ENCODE measurements at regions not wholly inside any gene's neighbourhood (a gene's known extent, or its start where the extent isn't known, plus 50 kb on each side); places are given as distances from the start of the nearest gene placed in this dataset.
"Not testable (repeated sequence)": the region's sequence is repeated elsewhere in the genome, so short reads cannot be mapped to it uniquely, and the experiment has no call there.

- DNase-seq: no peak
Observed at GRCh38 chr3:25957026-25957425, 167.1 kb downstream of the OXSM start.

DNA sequence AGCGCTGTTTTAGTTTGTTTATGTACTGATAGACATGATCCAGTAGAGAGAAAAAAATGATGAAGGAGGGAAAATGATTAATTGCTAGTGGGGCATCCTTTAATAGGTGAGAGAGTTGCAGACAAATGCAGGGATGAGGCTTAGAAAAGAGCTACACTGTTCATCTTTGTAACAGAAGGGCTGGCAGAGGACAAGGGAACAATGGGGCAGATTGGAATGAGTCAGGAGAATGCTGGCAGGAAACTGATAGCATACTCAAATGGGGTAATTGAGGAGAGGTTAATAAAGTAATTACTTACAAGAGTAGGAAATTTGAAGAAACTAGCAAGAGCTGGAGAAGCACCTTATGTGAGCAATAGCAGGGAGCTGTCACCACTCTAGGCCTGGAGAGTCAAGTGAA, 170.9 kb downstream of the OXSM start:
- no peak for DNase-seq

DNA sequence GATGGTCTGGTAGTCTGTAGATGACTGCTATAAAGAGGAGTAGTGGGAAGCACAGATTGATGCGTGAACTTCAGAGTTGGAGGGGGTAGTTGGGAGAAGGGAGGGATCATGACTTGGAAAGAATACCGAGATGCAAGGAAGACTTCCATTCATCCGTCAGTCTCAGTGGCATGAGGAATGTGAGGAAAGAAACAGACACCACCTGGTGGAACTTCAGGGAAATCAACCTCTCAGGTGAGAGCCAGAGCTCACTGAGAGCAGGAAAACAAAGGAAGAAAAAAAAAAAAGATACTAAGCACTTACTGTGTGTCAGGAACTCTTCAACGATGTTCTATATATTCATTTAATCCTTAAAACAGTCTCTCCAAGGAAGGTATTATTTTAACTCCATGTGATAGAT, 172.4 kb downstream of the OXSM start:
- no peak for DNase-seq

- no peak for DNase-seq
Observed at GRCh38 chr3:25964141-25964540, 174.3 kb downstream of the OXSM start.

DNA sequence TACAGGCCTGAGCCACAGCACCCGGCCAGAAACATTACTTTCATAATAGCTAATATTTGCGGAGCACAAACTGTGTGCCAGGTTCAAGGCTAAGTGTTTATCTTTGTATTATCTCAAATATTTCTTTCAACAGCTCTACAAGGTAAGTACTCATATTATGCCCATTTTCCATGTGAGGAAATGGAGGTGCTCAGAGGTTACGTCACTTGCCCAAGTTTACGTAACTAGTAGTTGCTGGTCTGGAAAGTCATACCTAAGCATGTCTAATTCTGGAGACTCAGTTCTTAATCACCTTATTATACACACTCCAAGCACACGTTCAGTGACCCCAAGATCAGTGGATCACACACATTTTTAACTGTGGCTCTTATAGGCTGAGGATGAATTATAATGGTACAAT, 177.5 kb downstream of the OXSM start:
- no peak for DNase-seq

DNA sequence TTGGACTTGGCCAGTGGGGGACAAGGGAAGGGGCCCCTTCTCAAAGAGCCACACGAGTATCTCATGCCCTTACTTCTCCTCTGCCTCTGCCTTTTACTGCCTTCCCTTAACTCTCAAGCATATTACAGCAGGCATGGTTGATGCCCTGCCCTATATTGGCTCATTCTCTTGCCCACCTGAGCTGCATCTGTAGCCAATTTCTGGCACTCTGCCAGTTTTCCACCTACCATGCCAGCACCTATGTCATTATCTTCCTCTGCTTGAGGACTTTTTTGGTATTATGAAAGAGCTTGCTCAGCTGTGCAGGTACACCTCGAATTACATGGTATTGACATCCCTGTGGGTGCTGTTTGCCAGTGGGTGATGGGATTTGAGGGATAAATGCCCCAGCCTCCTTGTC, 181.8 kb downstream of the OXSM start:
- DNase-seq: no peak

DNA sequence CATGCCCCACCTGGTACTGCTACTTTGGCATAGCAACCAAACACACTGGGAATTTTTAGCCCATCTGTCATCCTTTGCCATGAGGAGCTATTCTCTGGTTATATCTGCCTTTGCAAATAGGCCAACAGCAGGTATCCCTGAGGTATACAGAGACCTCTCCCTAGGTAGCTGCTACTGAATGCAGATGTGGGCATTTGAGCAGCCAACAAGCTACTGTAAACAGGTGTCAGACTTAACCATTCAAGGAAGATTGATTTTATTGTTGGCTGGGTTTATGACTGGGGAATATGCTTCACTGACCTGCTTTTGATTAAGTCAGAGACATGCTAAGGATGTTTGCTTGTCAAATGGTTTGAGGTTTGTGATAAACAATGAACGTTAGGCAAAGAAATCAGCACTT, 183.2 kb downstream of the OXSM start:
- DNase-seq: no peak

GRCh38 chr3:25982756-25983155, 192.9 kb downstream of the OXSM start:
- DNase-seq: no peak

GRCh38 chr3:25985621-25986020, 195.7 kb downstream of the OXSM start:
- DNase-seq: no peak

GRCh38 chr3:25992606-25993005, 202.7 kb downstream of the OXSM start:
- DNase-seq: no peak

GRCh38 chr3:26004172-26004571, 214.3 kb downstream of the OXSM start:
- DNase-seq: no peak

DNA sequence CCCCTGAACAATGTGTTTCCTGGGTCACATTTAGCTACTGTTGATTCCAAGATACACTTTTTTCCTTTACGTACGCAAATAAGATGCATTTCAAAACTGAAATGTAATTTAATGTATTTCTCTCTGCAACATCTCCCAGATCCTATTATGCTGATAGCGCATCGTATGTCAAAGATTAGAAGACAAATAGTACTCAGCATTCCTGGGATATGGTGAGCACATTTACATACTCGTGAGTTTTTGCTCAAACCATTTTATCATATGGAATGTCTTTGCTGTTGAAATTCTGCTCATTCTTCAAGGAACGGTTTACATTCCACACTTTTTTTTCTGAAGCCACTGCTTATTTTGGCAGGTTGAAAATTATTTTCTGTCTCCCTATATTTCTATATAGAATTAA, 221.4 kb downstream of the OXSM start:
- DNase-seq: no peak

- no peak for DNase-seq
Observed at GRCh38 chr3:26012241-26012745, 222.4 kb downstream of the OXSM start.

GRCh38 chr3:26015752-26016151, 225.9 kb downstream of the OXSM start:
- DNase-seq: no peak

DNA sequence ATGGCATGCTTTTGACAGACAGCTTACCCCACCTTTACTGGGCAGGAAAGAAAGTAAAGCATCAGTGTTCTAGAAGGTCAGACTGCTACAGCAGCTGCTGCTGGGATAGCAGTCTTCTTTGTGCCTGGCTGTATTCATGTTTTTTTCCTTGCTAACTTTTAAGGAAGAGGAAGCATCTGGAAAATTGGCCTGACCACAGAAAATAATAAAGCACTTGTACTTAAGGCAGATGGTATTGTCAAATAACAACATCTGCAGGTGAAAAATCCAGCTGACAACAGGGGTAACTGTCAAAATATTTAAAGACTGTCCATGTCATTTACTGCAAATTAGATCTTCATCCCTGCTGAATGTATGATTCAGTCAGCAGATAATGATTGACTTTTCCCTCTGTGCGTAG, 229.0 kb downstream of the OXSM start:
- DNase-seq: no peak

- DNase-seq: not testable (repeated sequence)
Observed at GRCh38 chr3:26024206-26024605, 234.3 kb downstream of the OXSM start.

DNA sequence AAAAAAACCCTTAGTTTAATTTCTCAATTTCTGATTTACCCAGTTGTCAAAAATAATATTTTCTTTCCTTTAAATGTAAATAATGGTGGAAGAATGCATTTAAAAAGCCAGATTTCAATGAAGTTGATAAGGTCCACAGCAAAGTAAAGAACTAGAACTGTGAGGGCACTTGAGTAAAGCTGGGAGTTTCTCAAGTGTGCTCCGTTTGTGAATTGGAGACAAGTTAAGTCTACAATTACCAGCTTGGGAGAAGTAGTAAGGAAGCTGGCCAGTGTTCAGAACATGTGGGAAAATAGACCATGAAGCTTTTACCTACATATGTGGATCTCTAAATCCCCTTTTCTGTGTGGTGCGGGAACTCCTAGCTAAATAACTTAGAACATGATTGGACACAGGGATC, 239.4 kb downstream of the OXSM start:
- DNase-seq: no peak

GRCh38 chr3:26042126-26042525, 252.2 kb downstream of the OXSM start:
- not testable (repeated sequence) for DNase-seq

GRCh38 chr3:26049951-26050350, 260.1 kb downstream of the OXSM start:
- DNase-seq: no peak

- DNase-seq: no peak
Observed at GRCh38 chr3:26050776-26051175, 260.9 kb downstream of the OXSM start.

DNA sequence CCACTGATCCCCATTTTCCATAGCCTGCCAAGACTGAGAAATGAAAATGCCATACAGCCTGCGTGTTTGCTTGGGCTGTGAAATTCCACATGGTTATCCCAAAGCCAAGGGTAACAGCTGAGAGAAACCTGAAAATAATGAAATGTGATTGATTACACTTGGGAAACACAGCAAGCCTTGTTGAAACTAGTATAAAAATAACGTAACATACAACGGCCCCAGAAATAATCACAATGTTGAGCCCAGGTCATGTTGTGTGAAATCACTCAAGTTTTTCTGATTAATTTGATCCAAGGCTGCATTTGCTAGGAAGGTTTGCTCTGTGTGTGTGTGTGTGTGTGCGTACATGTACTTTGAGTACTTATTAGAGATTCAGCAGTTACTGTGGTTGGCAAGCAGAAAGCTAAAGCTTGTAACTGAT, 269.0 kb downstream of the OXSM start:
- DNase-seq: no peak

- DNase-seq: no peak
Observed at GRCh38 chr3:26061947-26062346, 272.1 kb downstream of the OXSM start.

GRCh38 chr3:26064297-26064696, 274.4 kb downstream of the OXSM start:
- no peak for DNase-seq

DNA sequence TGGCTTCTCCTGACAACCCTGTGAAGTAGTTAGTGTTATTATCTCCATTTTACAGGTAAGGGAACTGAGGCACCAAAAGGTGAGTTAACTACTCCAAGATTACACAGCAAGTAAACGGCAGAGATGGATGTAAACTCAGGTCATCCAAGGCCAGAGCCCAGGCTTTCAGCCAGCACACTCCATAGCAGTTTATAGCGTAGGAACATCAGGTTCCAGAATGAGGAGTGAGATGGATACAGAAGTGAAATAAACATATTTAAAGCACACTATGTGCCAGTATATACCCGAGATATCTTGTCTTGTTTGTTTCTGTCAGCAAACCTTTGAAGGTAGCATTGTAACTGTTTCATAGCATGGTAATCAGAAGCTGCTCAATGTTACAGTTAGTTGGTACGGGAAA, 279.0 kb downstream of the OXSM start:
- no peak for DNase-seq

DNA sequence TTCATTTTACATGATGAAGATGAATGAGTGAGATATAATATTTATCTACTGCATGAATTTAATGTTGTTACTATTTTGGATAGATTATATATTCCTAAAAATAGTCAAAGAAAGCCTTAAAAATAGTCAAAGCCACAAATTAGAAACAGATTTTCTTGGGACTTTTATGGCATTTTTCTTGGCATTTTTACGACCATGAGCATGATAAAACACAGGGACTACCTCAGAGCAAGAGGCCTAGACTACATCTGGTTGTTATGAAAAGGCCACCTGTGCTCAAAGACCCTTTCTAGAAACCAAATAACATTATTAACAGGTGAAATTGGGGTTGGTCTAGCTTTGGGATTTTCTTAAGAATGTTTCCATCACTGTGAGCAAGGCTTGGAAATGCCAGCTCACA, 281.0 kb downstream of the OXSM start:
- no peak for DNase-seq

DNA sequence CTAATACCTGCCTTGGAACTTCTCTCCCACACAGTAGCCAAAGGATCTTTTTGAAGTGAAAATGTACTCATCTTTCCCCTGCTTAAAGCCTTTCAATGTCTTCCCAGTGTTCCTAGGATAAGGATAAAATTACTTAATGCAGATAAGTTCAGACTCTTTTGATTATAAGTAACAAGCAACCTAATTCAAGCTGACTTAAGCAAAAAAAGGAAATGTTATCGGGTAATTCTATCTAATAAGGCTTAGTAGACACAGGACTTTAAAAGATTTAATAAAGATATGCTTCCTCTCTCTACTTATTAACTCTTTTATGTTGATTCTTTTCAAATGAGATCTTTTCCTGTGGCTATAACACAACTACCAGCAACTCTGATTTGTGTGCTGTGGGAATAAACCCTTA, 284.2 kb downstream of the OXSM start:
- DNase-seq: no peak

Data from stimulated activated naive CD4-positive, alpha-beta T cell (primary cell).